ENCODE measurements at regions not wholly inside any gene's neighbourhood (a gene's known extent, or its start where the extent isn't known, plus 50 kb on each side); places are given as distances from the start of the nearest gene placed in this dataset.

- TF ChIP-seq CTCF (tag by site-specific recombination; IDR thresholded peaks at IDR 0.05) (no peak), REST (tag by site-specific recombination; IDR thresholded peaks at IDR 0.05) (no peak), ZNF558 (tag by site-specific recombination; IDR thresholded peaks at IDR 0.05) (no peak), ZNF274 (IDR thresholded peaks at IDR 0.05; ENCODE audit: low read length) (no peak), ZNF274 (tag by site-specific recombination; IDR thresholded peaks at IDR 0.05; ENCODE audit: borderline replicate concordance) (no peak), ZNF423 (tag by site-specific recombination; IDR thresholded peaks at IDR 0.05) (no peak), ELK4 (IDR thresholded peaks at IDR 0.05; ENCODE audit: borderline replicate concordance, low read depth, low read length) (no peak), ZNF292 (tag by site-specific recombination; IDR thresholded peaks at IDR 0.05; ENCODE audit: borderline replicate concordance, low read depth) (no peak), ZNF777 (tag by site-specific recombination; IDR thresholded peaks at IDR 0.05; ENCODE audit: borderline replicate concordance) (no peak), SALL2 (tag by site-specific recombination; IDR thresholded peaks at IDR 0.05; ENCODE audit: borderline replicate concordance) (no peak), RBAK (tag by site-specific recombination; IDR thresholded peaks at IDR 0.05) (no peak), KLF1 (tag by site-specific recombination; IDR thresholded peaks at IDR 0.05) (no peak), ZNF629 (tag by site-specific recombination; IDR thresholded peaks at IDR 0.05) (no peak), ZNF670 (tag by site-specific recombination; IDR thresholded peaks at IDR 0.05; ENCODE audit: low read depth) (no peak)
These were observed 63.2 kb upstream of the PHF14 start for GRCh38 chr7:10910447-10910846.

Measured in HEK293 (cell line).